HG03575 (cell line): ENCODE measurements at regions not wholly inside any gene's neighbourhood (a gene's known extent, or its start where the extent isn't known, plus 50 kb on each side); places are given as distances from the start of the nearest gene placed in this dataset.
"Not testable (repeated sequence)": the region's sequence is repeated elsewhere in the genome, so short reads cannot be mapped to it uniquely, and the experiment has no call there.

ENCODE experiments used
- ATAC-seq: cut with Tn5 transposase; IDR thresholded peaks from one replicate; pipeline ENCODE4 v1.9.1; 2021; ENCODE audit not compliant: unreplicated experiment, insufficient number of reproducible peaks, low FRiP score; ENCODE audit errors: extremely low read depth

- ATAC-seq, result no peak
Measured at GRCh38 chr12:88737838-88738472, 157.7 kb upstream of the KITLG start.

GRCh38 chr12:88736031-88736430 is 155.8 kb upstream of the KITLG start:
- ATAC-seq, result no peak

- no peak for ATAC-seq
Measured at GRCh38 chr12:88733008-88733407, 152.7 kb upstream of the KITLG start.

GRCh38 chr12:88729196-88729595 is 148.9 kb upstream of the KITLG start:
- ATAC-seq, result no peak

GRCh38 chr12:88726806-88727720 is 146.8 kb upstream of the KITLG start:
- ATAC-seq, result no peak

- no peak for ATAC-seq
Measured at GRCh38 chr12:88725592-88726143, 145.4 kb upstream of the KITLG start.

- ATAC-seq, result no peak
Measured at GRCh38 chr12:88723219-88723618, 142.9 kb upstream of the KITLG start.

GRCh38 chr12:88720785-88721650 is 140.7 kb upstream of the KITLG start:
- ATAC-seq, result no peak

GRCh38 chr12:88720231-88720630 is 140.0 kb upstream of the KITLG start:
- no peak for ATAC-seq

GRCh38 chr12:88717188-88717587 is 136.9 kb upstream of the KITLG start:
- ATAC-seq, result no peak

GRCh38 chr12:88716240-88716639 is 136.0 kb upstream of the KITLG start:
- ATAC-seq, result no peak

- no peak for ATAC-seq
Measured at GRCh38 chr12:88715673-88716072, 135.4 kb upstream of the KITLG start.

- not testable (repeated sequence) for ATAC-seq
Measured at GRCh38 chr12:88714263-88714882, 134.1 kb upstream of the KITLG start.

- no peak for ATAC-seq
Measured at GRCh38 chr12:88707800-88708199, 127.5 kb upstream of the KITLG start.

GRCh38 chr12:88706286-88706685 is 126.0 kb upstream of the KITLG start:
- no peak for ATAC-seq

GRCh38 chr12:88703790-88704189 is 123.5 kb upstream of the KITLG start:
- no peak for ATAC-seq

GRCh38 chr12:88698471-88698870 is 118.2 kb upstream of the KITLG start:
- ATAC-seq, result no peak

- ATAC-seq, result no peak
Measured at GRCh38 chr12:88693837-88694445, 113.7 kb upstream of the KITLG start.
